Non-pigmented ciliary epithelial cell (primary cell): ENCODE measurements at regions not wholly inside any gene's neighbourhood (a gene's known extent, or its start where the extent isn't known, plus 50 kb on each side); places are given as distances from the start of the nearest gene placed in this dataset.
A peak's percentile ranks its signal among the peaks of the same experiment; 100 is the strongest.
"Not testable (repeated sequence)": the region's sequence is repeated elsewhere in the genome, so short reads cannot be mapped to it uniquely, and the experiment has no call there.

Experiments used
- DNase-seq: peaks from one replicate; pipeline ENCODE4 v3.0.0-alpha.2; 2010; ENCODE audit warnings: low read depth

- DNase-seq = no peak
Measured at GRCh38 chr11:57047610-57048009, 58.9 kb downstream of the OR5AK2 start.

- no peak for DNase-seq
Measured at GRCh38 chr11:57049749-57050148, 61.0 kb downstream of the OR5AK2 start.

GRCh38 chr11:57054817-57055216, 66.1 kb downstream of the OR5AK2 start:
- DNase-seq = no peak

- no peak for DNase-seq
Measured at GRCh38 chr11:57055744-57056143, 67.0 kb downstream of the OR5AK2 start.

- DNase-seq = no peak
Measured at GRCh38 chr11:57056735-57057134, 68.0 kb downstream of the OR5AK2 start.

- no peak for DNase-seq
Measured at GRCh38 chr11:57057561-57057960, 68.8 kb downstream of the OR5AK2 start.

GRCh38 chr11:57062957-57063356, 74.2 kb downstream of the OR5AK2 start:
- DNase-seq = not testable (repeated sequence)

- DNase-seq = no peak
Measured at GRCh38 chr11:57069942-57070341, 81.2 kb downstream of the OR5AK2 start.

GRCh38 chr11:57071829-57072228, 83.1 kb downstream of the OR5AK2 start:
- DNase-seq = peak; percentile 11

GRCh38 chr11:57072640-57073039, 83.9 kb downstream of the OR5AK2 start:
- peak; percentile 93 for DNase-seq

- DNase-seq = no peak
Measured at GRCh38 chr11:57073128-57073527, 84.4 kb downstream of the OR5AK2 start.

GRCh38 chr11:57081356-57081755, 92.6 kb downstream of the OR5AK2 start:
- no peak for DNase-seq

- no peak for DNase-seq
Measured at GRCh38 chr11:57082125-57082524, 93.4 kb downstream of the OR5AK2 start.

- no peak for DNase-seq
Measured at GRCh38 chr11:57083641-57084385, 95.1 kb downstream of the OR5AK2 start.

GRCh38 chr11:57085611-57086010, 96.1 kb upstream of the LRRC55 start:
- DNase-seq = no peak

- no peak for DNase-seq
Measured at GRCh38 chr11:57087991-57088390, 93.8 kb upstream of the LRRC55 start.

GRCh38 chr11:57092028-57092698, 89.6 kb upstream of the LRRC55 start:
- DNase-seq = no peak

- DNase-seq = no peak
Measured at GRCh38 chr11:57094181-57094935, 87.4 kb upstream of the LRRC55 start.

- no peak for DNase-seq
Measured at GRCh38 chr11:57095417-57095816, 86.3 kb upstream of the LRRC55 start.

GRCh38 chr11:57095896-57096295, 85.9 kb upstream of the LRRC55 start:
- DNase-seq = no peak

GRCh38 chr11:57097149-57097548, 84.6 kb upstream of the LRRC55 start:
- DNase-seq = no peak

GRCh38 chr11:57098191-57098590, 83.6 kb upstream of the LRRC55 start:
- DNase-seq = no peak
